Stimulated activated CD4-positive, alpha-beta T cell treated with anti-CD3 and anti-CD28 coated beads, TNF-alpha, amount 100 ng/mL, for 1 hour (primary cell): ENCODE measurements at regions not wholly inside any gene's neighbourhood (a gene's known extent, or its start where the extent isn't known, plus 50 kb on each side); places are given as distances from the start of the nearest gene placed in this dataset.

ENCODE experiments used
- DNase-seq, 3 donors: peaks; one replicate each; pipeline ENCODE4 v3.0.0-alpha.2; 2020; ENCODE audit warnings: low read depth in 3 of 3, low spot score in 1 of 3

- DNase-seq: no peak
Observed at GRCh38 chr3:46146548-46146947, 61.6 kb downstream of the CCR1 start.

- DNase-seq: no peak
Observed at GRCh38 chr3:46146021-46146420, 62.1 kb downstream of the CCR1 start.

- no peak for DNase-seq
Observed at GRCh38 chr3:46145147-46145546, 63.0 kb downstream of the CCR1 start.

GRCh38 chr3:46143951-46144473 lies 64.1 kb downstream of the CCR1 start:
- DNase-seq: no peak

GRCh38 chr3:46141813-46142212 lies 66.3 kb downstream of the CCR1 start:
- DNase-seq: no peak

- no peak for DNase-seq
Observed at GRCh38 chr3:46138581-46138980, 69.5 kb downstream of the CCR1 start.

- no peak for DNase-seq
Observed at GRCh38 chr3:46135475-46135874, 72.6 kb downstream of the CCR1 start.

GRCh38 chr3:46133285-46133684 lies 74.8 kb downstream of the CCR1 start:
- DNase-seq: no peak

GRCh38 chr3:46132565-46132964 lies 75.5 kb downstream of the CCR1 start:
- no peak for DNase-seq

- no peak for DNase-seq
Observed at GRCh38 chr3:46131884-46132450, 76.1 kb downstream of the CCR1 start.

GRCh38 chr3:46130631-46131310 lies 77.3 kb downstream of the CCR1 start:
- no peak for DNase-seq

- no peak for DNase-seq
Observed at GRCh38 chr3:46129588-46130272, 78.4 kb downstream of the CCR1 start.

- no peak for DNase-seq
Observed at GRCh38 chr3:46127503-46127902, 80.6 kb downstream of the CCR1 start.

GRCh38 chr3:46124216-46125177 lies 83.6 kb downstream of the CCR1 start:
- DNase-seq: no peak

GRCh38 chr3:46123646-46124045 lies 84.5 kb downstream of the CCR1 start:
- DNase-seq: no peak

GRCh38 chr3:46122091-46122490 lies 86.0 kb downstream of the CCR1 start:
- DNase-seq: no peak

GRCh38 chr3:46120983-46121382 lies 87.1 kb downstream of the CCR1 start:
- DNase-seq: no peak

- DNase-seq: no peak
Observed at GRCh38 chr3:46119709-46120498, 88.2 kb downstream of the CCR1 start.

- DNase-seq: no peak
Observed at GRCh38 chr3:46119253-46119652, 88.9 kb downstream of the CCR1 start.

- DNase-seq: no peak
Observed at GRCh38 chr3:46116996-46117395, 89.7 kb upstream of the XCR1 start.
